Central memory CD4-positive, alpha-beta T cell (primary cell): ENCODE measurements at regions not wholly inside any gene's neighbourhood (a gene's known extent, or its start where the extent isn't known, plus 50 kb on each side); places are given as distances from the start of the nearest gene placed in this dataset.

Experiments used
- DNase-seq: peaks from one replicate; pipeline ENCODE4 v3.0.0; 2022

DNA sequence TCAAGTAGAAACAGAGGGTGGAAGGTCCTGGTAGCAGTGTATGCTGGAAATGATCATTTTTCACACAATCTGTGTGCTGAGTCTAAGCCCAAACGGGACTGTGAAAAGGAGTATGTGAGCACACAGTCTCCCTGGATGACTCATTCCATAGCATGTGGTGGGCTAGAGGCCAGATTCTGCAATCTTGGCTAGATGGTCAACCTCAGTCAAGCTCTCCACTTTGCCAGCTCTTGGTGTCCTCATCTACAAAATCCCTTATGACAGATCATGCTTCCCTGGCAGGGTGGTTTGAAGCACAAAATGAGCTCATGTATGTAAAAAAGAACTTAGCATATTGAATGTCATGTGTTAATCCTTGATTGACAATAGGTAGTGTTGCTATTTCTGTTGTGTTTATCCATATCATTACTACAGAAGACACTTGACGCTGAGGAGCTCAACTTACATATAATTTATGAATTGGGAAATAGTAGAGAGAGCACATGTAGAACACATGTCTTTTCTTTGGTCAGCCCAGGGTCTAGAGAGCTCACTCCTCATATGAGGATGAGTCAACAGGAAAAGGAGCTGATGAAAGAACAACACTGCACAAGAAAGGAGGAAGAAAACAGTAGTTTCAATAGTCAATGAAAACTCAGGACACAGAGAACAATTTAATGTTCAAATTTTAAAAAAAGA lies 517.5 kb downstream of the BCL11B start:
- no peak for DNase-seq

DNA sequence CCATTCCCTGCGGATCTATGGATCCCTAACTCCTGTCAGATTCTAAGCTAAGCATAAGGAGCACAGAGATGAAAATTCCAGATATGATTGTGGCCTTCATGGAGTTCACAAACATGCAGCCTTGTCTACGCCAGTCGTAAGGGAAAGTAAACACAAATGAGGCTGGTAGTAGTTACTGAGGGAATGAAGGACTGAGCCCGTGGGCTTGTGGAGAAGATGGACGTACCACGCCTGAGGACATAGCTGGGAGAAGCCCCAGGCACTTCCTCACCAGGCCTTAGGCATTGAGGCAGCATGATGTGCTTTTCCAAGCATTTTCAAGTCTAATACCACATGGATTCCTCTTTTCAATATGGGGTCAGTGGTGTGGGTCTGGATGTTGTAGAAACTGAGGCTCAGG lies 515.2 kb downstream of the BCL11B start:
- DNase-seq: no peak

DNA sequence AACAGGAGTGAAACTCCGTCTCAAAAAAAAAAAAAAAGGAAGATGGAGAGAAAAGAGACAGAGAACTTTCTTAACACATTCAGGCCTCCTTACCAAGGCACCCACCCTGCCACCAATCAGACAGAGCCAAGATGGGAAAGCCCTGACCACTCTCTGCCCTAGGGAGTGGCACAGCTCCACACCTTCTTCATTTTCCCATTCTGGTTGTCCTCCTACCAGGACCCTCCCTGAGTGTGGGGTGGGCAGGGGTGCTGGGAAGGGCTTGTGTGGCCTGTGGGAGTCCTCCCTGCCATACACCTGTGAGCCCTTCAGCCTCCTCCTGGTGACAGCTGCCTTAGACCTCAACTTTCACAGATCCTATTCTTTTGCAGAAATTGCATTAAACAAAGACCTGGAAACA lies 513.6 kb downstream of the BCL11B start:
- no peak for DNase-seq

DNA sequence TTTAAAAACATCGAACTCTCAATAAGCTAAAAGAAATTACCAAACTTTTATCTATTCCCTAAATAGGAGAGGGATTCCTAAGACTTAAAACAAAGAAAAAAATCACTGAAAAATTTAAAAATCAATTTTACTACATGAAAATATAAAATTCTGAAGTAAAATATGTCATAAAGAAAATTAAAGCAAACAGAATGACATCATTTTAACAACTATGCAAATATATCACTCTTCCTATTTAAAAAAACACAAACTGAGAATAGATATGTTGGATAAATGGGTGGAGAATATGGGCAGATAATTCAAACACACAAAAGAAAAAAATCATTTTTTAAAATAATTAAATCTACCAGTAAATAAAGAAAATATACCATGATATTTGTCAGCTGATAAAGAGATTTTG lies 510.0 kb downstream of the BCL11B start:
- DNase-seq: no peak

DNA sequence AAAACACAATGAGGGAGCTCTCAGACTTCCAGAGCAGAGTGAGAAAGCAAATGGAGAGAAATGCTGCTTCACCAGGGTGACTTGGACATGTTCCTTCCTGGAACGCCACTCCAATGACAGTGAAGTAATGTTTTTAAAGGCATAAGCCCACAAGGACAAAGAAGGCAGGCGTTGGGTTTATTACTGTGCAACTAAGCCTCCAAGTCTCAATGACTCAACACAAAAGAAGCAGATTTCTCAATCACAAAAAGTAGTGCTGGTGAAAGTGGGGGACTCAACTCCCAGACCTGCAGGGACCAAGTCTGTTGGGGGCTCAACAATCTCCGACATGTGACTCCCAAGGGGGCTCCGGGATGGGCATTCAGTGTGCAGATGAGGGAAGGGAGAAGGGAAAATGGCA lies 505.2 kb downstream of the BCL11B start:
- DNase-seq: no peak

DNA sequence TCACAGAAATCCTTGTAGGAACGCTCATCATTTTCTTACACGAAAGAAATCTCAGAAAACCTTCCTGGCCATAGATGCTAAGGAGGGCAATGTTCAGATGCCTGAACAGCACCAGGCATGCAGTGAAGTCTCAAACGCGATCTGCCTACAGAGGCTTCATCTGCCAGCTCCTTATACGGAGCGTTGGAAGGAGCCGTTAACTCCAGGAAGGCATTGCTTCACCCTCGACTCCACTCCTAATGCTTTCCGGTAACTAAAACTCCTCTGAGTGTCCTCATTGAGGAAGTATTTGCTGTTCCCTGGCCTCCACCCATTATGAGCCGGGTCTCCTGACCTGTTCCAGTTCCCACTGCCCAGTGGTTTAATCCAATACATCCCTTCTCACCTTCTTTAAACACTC lies 502.7 kb downstream of the BCL11B start:
- no peak for DNase-seq

DNA sequence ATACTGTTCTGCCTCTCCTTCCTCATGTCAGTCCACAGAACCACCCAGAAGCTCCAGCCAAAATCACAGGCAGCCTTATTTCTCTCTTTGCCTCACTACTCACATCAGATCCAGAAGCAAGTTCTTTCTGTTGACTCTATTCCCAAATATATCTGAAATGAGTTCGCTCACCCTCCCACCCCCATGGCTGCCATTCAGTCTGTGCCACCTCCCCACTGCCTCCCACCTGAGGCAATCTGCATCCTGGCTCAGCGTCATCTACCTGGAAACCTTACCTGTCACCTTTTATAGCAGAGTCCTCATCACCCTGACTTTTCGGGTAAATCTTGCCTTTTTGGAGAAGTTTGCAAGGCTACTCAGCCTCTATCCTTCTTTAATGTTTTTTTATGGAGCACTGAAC lies 501.8 kb downstream of the BCL11B start:
- no peak for DNase-seq

DNA sequence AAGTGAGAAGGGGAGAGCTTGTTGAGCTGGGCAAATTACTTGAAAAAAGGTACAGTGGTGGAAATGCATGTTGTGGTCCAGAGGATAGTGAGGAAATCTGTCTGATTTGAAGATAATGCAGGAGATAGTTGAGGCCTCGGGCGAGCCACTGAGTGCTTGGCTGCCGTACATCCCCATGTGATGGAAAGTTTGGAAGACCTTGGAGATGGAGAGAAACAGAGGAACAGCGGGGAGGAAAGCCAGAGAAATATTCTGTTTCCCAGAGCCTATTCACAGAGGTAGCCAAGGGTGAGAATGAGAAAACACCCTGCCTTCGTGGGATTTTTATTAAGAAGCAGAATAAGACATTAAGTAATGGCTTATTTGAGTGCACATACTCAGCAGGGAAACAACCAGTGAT lies 498.2 kb downstream of the BCL11B start:
- no peak for DNase-seq

DNA sequence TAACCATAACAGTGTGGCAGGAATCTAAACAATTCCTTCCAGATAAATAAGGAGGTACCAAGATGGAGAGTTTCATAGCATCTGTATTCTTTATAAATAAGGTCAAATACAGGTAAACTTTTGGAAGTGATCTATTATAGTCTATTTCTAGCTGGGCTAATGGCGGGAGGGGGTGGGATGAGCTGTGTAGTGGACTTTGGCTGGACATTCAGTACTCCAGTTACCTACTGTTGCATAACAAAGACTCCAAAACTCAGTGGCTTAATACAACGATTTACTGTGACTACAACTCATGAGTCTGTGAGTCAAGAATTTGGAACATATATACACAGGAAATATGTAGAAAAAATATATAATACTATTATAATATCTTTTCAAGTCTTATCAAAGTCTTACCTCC lies 496.1 kb downstream of the BCL11B start:
- DNase-seq: no peak

DNA sequence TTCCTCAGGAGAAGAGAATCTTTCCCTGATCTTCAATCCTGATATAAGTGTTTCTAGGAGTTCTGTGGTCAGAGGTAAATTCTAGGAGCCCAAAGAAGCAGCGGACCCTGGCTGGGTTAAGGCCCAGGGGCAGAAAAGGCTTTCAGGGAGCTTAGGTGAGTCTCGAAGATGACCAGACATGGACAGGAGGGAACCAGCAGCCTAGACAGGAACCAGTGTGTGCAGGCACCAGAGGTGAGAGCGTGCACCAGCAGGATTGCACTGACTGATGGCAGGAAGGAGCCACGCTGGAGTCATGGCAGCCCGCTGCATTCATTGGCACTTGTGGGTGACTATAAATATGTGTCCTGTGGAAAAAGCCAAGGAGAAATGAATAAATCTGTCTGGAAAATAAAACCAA lies 489.9 kb downstream of the BCL11B start:
- DNase-seq: no peak

DNA sequence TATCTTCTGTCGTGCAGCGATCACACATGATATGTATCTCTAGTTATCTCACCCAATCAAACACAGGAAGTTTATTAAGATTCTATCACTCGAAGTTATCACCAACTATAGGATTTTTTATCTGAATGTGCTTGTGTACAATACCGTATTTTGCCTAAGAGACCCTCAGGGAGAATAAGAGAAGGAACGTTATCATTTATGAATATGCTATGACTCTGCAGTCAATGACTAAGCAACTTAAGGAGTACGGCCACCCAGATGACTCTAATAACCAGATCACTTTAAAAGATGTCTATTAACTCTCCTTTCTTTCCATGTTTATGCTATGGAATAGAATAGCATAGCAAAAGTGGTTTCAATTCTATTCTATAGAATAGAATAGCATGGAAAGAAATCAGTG lies 486.4 kb downstream of the BCL11B start:
- DNase-seq: no peak

DNA sequence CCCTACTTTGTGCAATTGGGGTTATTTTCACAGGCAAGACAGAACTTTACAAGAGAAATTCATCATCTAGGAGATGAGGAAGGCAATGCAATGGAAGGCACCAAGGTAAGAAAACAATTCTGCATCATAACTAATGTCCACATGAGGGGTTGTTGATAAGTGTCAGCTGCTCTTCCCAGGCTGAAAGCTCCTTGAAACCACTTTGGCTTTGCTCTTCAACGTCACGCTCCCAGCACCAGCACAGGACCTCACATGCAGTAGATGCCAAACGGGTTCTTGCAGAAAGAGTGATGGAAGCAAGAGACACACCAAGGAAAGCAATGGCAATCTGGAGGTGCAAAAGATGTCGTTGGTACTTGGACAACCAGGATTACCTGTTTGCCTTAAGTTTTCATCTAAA lies 485.5 kb downstream of the BCL11B start:
- no peak for DNase-seq

DNA sequence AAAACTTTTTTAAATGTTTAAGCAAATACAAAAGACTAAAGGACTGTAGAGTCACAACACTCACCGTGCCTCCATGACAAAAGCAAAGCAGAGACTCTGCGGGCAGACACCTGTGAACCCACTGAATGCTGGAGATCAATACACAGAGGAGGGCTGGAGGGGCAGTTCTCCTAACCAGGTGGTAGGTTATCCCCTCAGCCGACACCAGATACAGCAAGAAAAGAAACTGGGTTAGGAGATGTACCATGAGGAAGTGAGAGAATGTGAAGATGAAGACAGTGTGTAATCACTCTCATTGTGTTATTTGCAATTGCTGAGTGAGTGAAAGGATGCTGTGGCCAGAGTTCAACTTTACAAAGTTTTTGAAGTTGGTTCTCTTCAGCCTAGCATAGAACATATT lies 480.3 kb downstream of the BCL11B start:
- no peak for DNase-seq

DNA sequence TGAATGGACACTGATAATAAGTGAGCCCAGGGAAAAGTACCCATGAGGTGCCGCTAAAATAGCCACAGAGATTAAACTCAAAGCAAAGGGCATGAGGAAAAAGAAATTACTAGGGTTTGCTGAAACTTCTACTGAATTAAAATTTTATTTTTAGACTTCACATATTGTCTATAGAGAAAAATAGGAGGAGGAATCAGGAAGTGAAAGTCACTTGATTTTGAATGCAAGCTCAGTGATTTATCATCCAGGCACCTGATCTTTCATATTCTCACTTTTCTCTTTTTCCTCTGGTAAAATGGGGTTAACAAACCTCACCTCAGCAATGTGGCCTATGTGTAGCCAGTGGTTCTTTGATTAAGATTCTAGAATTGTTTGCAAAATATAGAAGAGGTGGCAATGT lies 479.8 kb downstream of the BCL11B start:
- DNase-seq: no peak

DNA sequence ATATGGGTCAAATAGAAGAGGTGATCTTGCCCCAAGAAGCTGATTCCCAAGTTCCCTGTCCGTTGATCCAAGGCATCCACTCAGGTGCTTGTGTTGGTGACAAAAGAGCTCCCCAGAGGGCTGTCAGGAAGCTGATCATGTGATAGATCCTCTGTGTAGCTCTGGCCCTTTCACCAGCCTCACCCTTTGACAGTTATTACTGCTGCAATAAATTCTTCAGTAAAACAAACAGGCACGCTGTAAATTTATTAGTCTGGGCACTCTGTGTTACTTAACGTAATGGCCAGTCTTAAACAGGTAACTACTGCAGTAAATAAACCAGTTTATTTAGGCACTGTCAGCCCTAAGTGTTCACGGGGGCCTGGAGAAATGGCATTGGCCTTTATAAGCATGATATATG lies 473.9 kb downstream of the BCL11B start:
- DNase-seq: no peak

DNA sequence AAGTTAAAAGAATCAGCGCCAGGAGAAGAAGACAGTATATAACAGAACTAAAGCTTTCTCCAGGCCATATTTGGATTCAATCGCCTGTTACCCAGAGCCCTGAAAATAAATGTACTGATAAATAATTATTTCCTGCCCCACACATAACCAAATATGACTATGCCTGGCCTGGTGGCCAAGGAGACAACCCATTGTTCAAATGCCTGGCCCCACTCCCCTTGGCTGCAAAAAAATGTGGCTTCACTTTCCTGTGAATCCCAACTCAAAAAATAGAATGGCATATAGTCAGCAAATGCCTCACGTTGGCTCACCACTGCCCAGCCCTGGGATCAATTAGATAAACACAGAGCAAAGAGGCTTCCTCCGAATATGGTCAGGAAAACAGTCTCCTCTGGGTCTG lies 472.1 kb downstream of the BCL11B start:
- DNase-seq: no peak

DNA sequence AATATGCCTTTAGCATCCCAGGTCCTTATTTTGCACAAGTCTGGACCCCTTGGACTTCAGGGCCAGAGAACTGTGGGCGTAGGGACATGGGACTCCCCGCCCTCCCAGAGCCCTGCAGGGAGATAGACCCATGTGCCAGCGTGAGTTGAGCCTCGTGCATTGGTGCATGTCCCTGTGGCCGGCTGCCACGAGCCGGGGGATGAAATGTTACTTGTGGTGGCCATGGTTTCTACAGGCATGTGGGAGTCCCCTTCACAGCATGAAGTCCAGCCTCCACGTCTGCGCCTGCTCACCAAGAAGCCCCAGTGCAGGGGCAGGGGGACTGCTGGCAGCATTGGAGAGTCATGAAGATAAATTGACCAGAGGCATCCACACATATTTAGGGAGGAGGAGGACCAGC lies 470.0 kb downstream of the BCL11B start:
- no peak for DNase-seq

DNA sequence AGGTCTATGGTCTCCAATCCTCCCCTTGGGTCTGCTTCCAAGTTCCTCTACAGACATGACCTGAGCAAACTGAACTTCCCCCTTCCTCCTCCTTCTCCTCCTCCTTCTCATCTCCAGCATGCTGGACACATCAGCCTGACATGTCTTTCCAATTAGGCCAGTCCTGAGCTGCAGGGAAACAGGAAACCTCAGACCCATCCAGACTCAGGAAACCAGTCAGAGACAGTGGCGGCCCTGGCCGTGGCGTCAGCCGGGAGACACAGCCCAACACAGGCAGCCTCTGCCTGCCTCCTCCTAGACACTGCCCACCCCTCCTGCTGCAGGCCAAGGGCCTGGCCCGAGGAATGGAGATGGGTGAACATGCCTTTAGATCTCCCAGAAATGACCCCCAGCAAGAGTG lies 468.8 kb downstream of the BCL11B start:
- DNase-seq: no peak

DNA sequence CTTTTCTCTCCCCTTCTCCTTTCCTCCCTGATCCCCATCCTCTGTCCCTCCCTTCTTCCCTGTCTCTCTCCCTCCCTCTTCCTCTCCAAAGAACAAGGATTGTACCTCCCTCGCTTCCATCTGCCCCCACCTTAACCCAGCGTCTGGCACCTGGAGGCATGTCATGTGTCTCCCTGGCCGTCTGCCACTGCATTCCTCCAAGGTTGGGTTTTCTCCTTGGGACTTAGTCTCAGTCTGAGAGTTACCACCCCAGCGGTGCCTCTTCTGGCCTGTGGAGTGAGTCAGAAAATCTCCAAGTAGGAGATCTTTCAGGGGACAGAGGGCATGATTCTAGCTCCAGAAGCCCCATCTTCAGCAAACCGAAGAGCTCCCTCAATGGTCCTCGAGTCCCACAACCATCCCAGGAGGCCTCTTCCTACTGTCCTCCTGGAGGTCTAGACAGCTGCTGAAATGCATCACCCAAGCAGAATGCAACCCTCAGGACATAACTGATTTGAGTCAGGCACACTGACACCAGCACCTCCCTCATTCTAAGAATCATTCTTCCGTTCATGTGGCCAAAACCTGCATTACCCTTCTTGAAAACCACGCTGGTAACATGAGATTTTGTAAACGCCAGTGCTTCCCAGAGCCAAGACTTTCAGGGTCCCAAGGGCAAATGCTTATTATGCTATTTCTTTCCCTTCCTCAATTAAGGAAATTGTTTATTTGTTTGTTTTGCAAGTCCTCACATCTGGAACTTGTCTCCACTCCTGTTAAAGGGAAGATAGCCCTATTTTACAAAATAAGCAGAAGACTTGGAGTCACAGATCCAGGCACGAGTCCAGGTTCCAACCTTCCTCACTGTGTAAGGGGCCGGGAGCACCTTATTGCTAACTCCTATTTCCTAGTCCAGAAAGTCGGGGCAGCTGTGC lies 463.2 kb downstream of the BCL11B start:
- DNase-seq: no peak

DNA sequence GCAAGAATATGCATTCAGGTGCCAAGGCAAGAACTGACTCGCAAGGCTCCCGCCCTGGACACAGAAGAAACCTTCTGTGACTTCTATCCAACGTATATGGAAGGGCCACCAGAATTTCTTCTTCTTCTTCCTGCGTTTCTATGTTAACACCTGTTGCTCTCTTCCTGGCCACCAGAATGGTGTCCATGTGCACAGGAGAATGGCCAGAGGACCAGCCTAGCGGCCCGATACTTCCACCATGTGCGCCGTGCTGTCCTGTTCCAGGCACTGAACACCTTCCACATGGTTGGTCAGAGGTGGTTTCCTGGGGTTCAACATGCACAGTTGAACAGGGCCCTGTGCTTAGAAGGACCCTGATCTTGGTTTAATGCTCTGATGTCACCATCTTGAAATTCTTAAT lies 455.8 kb downstream of the BCL11B start:
- DNase-seq: no peak

DNA sequence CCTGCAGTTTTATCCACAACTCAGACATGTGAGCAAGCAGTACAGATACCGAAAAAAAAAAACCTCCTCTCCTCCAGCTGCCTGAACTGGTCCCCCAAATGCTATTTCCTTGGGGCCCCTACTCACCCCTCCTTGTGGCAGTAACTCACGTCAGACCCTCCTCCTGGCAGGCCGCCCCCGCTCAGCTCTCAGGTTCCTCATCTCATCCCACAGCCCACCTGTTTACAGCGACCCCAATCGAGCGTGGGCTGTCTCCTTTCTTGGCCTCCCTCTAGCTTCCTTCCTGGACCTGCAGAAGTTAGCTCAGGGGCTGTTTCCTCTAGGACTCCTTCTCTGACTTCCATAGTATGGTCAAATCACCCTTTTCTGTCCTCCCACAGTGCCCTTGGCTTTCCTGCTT lies 455.3 kb downstream of the BCL11B start:
- no peak for DNase-seq

DNA sequence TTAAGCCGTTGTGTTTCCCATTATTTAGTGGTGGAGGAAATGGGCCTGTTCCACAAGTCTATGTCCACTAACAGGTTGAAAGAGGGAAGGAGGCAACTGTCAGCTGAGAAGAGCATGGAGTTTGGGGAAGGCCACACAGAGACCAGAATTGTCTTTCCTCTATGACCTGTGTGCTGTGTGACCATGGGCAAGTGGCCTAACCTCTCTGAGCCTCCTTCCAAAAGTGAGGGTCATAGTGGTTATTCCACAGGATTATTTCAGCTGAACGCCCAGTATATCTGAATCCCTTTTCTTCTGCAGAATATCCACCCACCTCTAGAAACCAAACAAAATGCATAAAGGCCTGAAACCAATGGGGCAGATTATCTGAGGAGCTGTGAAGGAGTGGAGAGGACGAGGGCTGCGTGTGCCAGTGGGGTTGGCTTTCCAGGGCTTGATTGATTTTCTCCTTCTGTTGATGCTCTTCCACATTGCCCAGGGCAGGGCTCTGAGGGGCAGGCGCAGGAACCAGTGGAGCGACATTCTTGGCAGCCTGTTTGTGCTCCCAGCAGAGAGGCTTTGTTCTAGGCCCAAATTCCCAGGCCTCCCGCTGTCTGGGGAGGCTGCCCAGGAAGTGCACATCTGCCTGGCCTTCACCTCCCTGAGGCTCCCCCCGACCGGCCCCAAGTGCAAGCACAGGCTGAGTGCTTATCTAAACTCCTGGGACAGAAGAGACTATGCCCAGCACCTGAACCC lies 452.7 kb downstream of the BCL11B start:
- DNase-seq: no peak

DNA sequence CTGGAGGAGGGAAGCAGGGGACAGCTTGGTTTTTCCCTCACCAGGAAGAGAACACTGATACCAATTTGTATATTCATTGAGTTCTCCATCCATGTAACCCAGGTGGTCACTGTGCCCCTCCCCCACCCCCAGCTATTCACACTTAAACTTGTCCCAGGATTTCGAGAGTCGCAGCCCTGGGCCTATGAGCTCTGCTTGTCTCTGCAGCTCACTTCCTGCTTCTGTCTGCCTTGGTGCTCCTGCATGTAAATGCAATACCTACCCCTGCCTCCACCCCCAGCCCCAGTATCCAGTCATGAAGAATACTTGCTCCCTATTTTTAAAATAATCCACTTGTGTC lies 452.2 kb downstream of the BCL11B start:
- no peak for DNase-seq

DNA sequence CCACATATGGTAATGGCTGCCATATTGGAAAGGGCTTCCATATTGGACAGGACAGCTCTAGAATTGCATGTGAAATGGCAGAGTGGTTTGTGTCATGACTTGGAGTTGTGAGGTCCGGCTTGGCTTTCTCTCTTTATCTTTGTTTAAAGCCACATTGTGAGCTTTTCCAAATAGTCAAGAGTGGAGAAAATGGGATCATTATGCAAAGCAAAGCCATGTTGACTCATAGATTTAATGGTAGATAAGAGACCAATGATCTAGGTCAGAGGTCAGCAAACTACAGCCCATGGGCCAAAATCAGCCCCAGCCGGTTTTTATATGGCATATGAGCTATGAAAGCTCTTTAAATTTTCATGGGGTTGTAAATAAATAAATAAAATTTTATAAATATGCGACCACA lies 449.1 kb downstream of the BCL11B start:
- no peak for DNase-seq
